CD14-positive monocyte (primary cell): ENCODE measurements at regions not wholly inside any gene's neighbourhood (a gene's known extent, or its start where the extent isn't known, plus 50 kb on each side); places are given as distances from the start of the nearest gene placed in this dataset.

ENCODE experiments used
- DNase-seq, 3 donors: peaks; one replicate each; pipeline ENCODE4 v3.0.0-alpha.2; 2011 to 2022
- H2AFZ ChIP-seq: 2 replicates; pipeline ENCODE4 v1.6.0; 2012; ENCODE audit warnings: mild to moderate bottlenecking, low read depth, low read length, inconsistent platforms; ENCODE audit not compliant: insufficient read depth, poor library complexity, severe bottlenecking
- H3K27ac ChIP-seq, 2 donors: 1 replicate in 1 of 2; 2 replicates in 1 of 2; pipeline ENCODE4 v1.5.1; 2012 to 2013; ENCODE audit warnings: low read length in 2 of 2, control low read depth in 1 of 2, inconsistent platforms in 1 of 2, low read depth in 1 of 2, mild to moderate bottlenecking in 1 of 2
- H3K27me3 ChIP-seq, 2 donors: one replicate each; pipeline versions ENCODE4 v1.6.0 to v1.6.1; 2011 to 2013; ENCODE audit warnings: low read length in 2 of 2; ENCODE audit not compliant: control insufficient read depth in 2 of 2, insufficient read depth in 2 of 2
- H3K36me3 ChIP-seq, 2 donors: replicated peaks in 1 of 2; 1 replicate in 1 of 2; 2 replicates in 1 of 2; pipeline versions ENCODE4 v1.5.1 to v1.6.1; 2012 to 2013; ENCODE audit warnings: low read length in 2 of 2, control low read depth in 1 of 2, inconsistent platforms in 1 of 2, mild to moderate bottlenecking in 1 of 2; ENCODE audit not compliant: insufficient read depth in 2 of 2, control insufficient read depth in 1 of 2
- H3K4me1 ChIP-seq, 2 donors: 1 replicate in 1 of 2; 2 replicates in 1 of 2; pipeline versions ENCODE4 v1.5.1 to v1.6.1; 2012 to 2013; ENCODE audit warnings: low read length in 2 of 2, control low read depth in 1 of 2, inconsistent platforms in 1 of 2, mild to moderate bottlenecking in 1 of 2, moderate library complexity in 1 of 2; ENCODE audit not compliant: insufficient read depth in 2 of 2, control insufficient read depth in 1 of 2
- H3K4me2 ChIP-seq: replicated peaks from 2 replicates; pipeline ENCODE3; 2012; ENCODE audit warnings: low read length, moderate library complexity, mild to moderate bottlenecking; ENCODE audit not compliant: poor library complexity, severe bottlenecking; ENCODE audit errors: extremely low read depth
- H3K4me3 ChIP-seq, 3 experiments: fragments of 200-600 bp in 1 of 3; sonication (generic) in 1 of 3; replicated peaks in 1 of 3; 1 replicate in 2 of 3; 2 replicates in 1 of 3; pipeline ENCODE4 v1.5.1; 2011 to 2013; ENCODE audit warnings: low read length in 3 of 3, mild to moderate bottlenecking in 3 of 3, control low read depth in 2 of 3, low read depth in 2 of 3, inconsistent platforms in 1 of 3, moderate library complexity in 1 of 3
- H3K79me2 ChIP-seq: 2 replicates; pipeline ENCODE4 v1.6.0; 2012; ENCODE audit warnings: mild to moderate bottlenecking, control low read depth, inconsistent platforms, low read length, moderate library complexity; ENCODE audit not compliant: insufficient read depth
- H3K9ac ChIP-seq: 2 replicates; pipeline ENCODE4 v1.6.0; 2017; ENCODE audit warnings: low read length, mild to moderate bottlenecking; ENCODE audit not compliant: insufficient read depth, poor library complexity, severe bottlenecking
- H3K9me3 ChIP-seq, 2 donors: replicated peaks in 1 of 2; 1 replicate in 1 of 2; 2 replicates in 1 of 2; pipeline versions ENCODE4 v1.5.1 to v1.6.1; 2012 to 2013; ENCODE audit warnings: low read length in 2 of 2, control low read depth in 1 of 2; ENCODE audit not compliant: control insufficient read depth in 1 of 2, insufficient read depth in 1 of 2
- H4K20me1 ChIP-seq: 2 replicates; pipeline ENCODE4 v1.6.0; 2012; ENCODE audit warnings: mild to moderate bottlenecking, low read length, control low read depth, moderate library complexity; ENCODE audit not compliant: insufficient read depth
- H3K27ac Mint-ChIP-seq, 7 donors: one replicate each; pipeline ENCODE4 v1.8.0; 2020; ENCODE audit warnings: mild to moderate bottlenecking in 7 of 7, mixed read lengths in 7 of 7, moderate library complexity in 6 of 7, inconsistent platforms in 2 of 7
- H3K27me3 Mint-ChIP-seq, 3 donors: one replicate each; pipeline ENCODE4 v1.8.0; 2021 to 2022; ENCODE audit warnings: low read depth in 3 of 3, mild to moderate bottlenecking in 3 of 3, mixed read lengths in 3 of 3, moderate library complexity in 3 of 3, inconsistent platforms in 1 of 3
- H3K36me3 Mint-ChIP-seq, 2 donors: one replicate each; pipeline ENCODE4 v1.8.0; 2020; ENCODE audit warnings: mixed read lengths in 2 of 2, inconsistent platforms in 1 of 2, mild to moderate bottlenecking in 1 of 2
- H3K4me1 Mint-ChIP-seq: one replicate; pipeline ENCODE4 v1.8.0; 2020; ENCODE audit warnings: mild to moderate bottlenecking, mixed read lengths
- H3K4me3 Mint-ChIP-seq, 2 donors: one replicate each; pipeline ENCODE4 v1.8.0; 2020; ENCODE audit warnings: mild to moderate bottlenecking in 2 of 2, mixed read lengths in 2 of 2, moderate library complexity in 1 of 2
- H3K9me3 Mint-ChIP-seq, 7 donors: one replicate each; pipeline ENCODE4 v1.8.0; 2020 to 2022; ENCODE audit warnings: mixed read lengths in 7 of 7, mild to moderate bottlenecking in 6 of 7, moderate library complexity in 6 of 7, inconsistent platforms in 2 of 7
- CTCF ChIP-seq: fragments of 200-600 bp; IDR thresholded peaks from one replicate; pipeline ENCODE4 v1.8.0; 2022; ENCODE audit warnings: antibody characterized with exemption, mild to moderate bottlenecking
- WGBS: methylation state at CpG from one replicate; pipeline ENCODE4 v1.1.5; 2013; ENCODE audit warnings: missing lambda C conversion rate; ENCODE audit not compliant: insufficient coverage; 5-methylcytosine and 5-hydroxymethylcytosine counted together
- intact Hi-C, 2 donors: fragments of 100-400 bp; cut with micrococcal nuclease; formaldehyde crosslinking; loops; one replicate each; pipeline versions ENCODE4 v1.15.0 to v1.15.1; 2023

- WGBS, result 82% methylated on average over 2 of the region's 4 CpGs
- H3K27me3 Mint-ChIP-seq, result peaks cover 0 to 4% (median 0%) of the 10 kb centered on the region in 3 donors
- no peak overlapping the region for H3K4me3 Mint-ChIP-seq
- H3K27me3 ChIP-seq, result no peaks in the 10 kb centered on the region
- H3K4me1 Mint-ChIP-seq, result no peaks in the 10 kb centered on the region
- no peak overlapping the region for H3K4me2 ChIP-seq
- no peak overlapping the region for H3K9ac ChIP-seq
- no peak overlapping the region for H3K27ac ChIP-seq
- no peak for TF ChIP-seq CTCF
- intact Hi-C loops, result no loop called here
- no peaks in the 10 kb centered on the region for H3K36me3 Mint-ChIP-seq
- H3K9me3 Mint-ChIP-seq, result peaks cover 0 to 2% (median 0%) of the 10 kb centered on the region in 7 donors
- H2AFZ ChIP-seq, result no peak overlapping the region
- no peaks in the 10 kb centered on the region for H3K79me2 ChIP-seq
- no peak overlapping the region for H3K27ac Mint-ChIP-seq
- H3K4me3 ChIP-seq, result no peak overlapping the region
- DNase-seq, result no peak
- no peaks in the 10 kb centered on the region for H3K4me1 ChIP-seq
- no peaks in the 10 kb centered on the region for H3K36me3 ChIP-seq
- H3K9me3 ChIP-seq, result no peaks in the 10 kb centered on the region
- no peaks in the 10 kb centered on the region for H4K20me1 ChIP-seq
Observed at GRCh38 chr15:95857124-95857757, 473.3 kb upstream of the NR2F2 start.

GRCh38 chr15:95857758-95858157 lies 472.7 kb upstream of the NR2F2 start:
- Histone ChIP-seq H3K9me3 (no peaks in the 10 kb centered on the region), H3K4me3 (no peak overlapping the region), H3K4me1 (no peaks in the 10 kb centered on the region), H3K27ac (no peak overlapping the region), H3K4me2 (no peak overlapping the region), H2AFZ (no peak overlapping the region), H4K20me1 (no peaks in the 10 kb centered on the region), H3K27me3 (no peaks in the 10 kb centered on the region), H3K9ac (no peak overlapping the region), H3K36me3 (no peaks in the 10 kb centered on the region), H3K79me2 (no peaks in the 10 kb centered on the region)
- intact Hi-C loops, result no loop called here
- Mint-ChIP-seq H3K4me1 (no peaks in the 10 kb centered on the region), H3K9me3 (peaks cover 0 to 2% (median 0%) of the 10 kb centered on the region in 7 donors), H3K27me3 (peaks cover 0 to 4% (median 0%) of the 10 kb centered on the region in 3 donors), H3K4me3 (no peak overlapping the region), H3K27ac (no peak overlapping the region), H3K36me3 (no peaks in the 10 kb centered on the region)
- DNase-seq, result no peak
- TF ChIP-seq CTCF, result no peak
